ENCODE measurements at regions not wholly inside any gene's neighbourhood (a gene's known extent, or its start where the extent isn't known, plus 50 kb on each side); places are given as distances from the start of the nearest gene placed in this dataset.

DNA sequence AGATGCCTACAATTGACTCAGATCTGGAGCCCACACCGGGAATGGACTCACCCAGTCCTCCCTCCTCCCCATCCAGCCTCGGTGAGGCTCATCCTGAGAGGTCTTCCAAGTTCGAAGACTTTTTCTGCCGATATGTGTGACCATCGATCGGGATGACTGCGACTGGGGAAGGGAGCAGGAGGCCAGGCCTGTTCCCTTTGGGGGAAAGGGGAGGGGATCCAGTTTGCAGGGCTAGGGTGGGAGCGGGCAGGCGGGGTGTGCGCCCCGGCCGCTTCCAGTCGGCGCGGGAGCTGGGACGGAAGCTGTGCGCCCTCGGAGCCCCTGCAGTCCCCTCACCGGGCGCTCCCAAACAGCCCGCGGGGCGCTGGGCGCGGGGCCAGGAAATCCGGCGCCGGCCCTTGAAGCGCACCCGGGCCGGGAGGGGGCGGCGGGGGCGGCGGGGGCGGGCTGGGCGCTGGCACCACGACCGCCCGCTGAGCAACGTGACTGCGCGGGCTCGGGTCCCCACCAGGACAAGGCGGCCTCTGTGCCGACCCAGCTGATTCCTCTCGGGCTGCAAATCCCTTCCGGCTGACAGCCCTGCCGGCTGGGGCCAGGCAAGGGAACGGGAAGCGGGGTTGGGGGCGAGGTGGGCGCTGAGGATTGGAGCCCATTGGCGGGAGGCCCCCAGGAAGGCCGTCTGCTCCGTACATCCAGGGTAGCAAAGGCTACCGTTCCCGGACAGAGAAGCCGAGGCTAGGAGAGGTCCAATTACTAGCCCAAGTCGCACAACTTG is 103.9 kb downstream of the EBNA1BP2 start:
- no peak overlapping the region for H3K27ac ChIP-seq (ENCODE audit: low read depth, low read length)
- H3K9me3 ChIP-seq (ENCODE audit: control insufficient read depth in 1 of 2, insufficient read depth in 1 of 2, low read depth in 1 of 2, low read length in 2 of 2), result no peaks in the 10 kb centered on the region
- no peaks in the 10 kb centered on the region for H3K36me3 ChIP-seq (ENCODE audit: control insufficient read depth in 1 of 2, insufficient read depth in 2 of 2, low read length in 2 of 2)
- intact Hi-C loops (cut with micrococcal nuclease), result no loop called here
- ChIA-PET CTCF (no interaction called here), POLR2A (no interaction called here), RAD21 (ENCODE audit: low non-redundant PET in 1 of 2, low total read pairs in 2 of 2, uncharacterized antibody in 2 of 2, unreplicated experiment in 2 of 2) (no interaction called here)
- ATAC-seq, result no peak
- no peaks in the 10 kb centered on the region for H3K79me2 ChIP-seq (ENCODE audit: insufficient read depth, low read length)
- H3K27me3 ChIP-seq (ENCODE audit: insufficient read depth, low read length), result no peaks in the 10 kb centered on the region
- TF ChIP-seq POLR2AphosphoS5 (IDR thresholded peaks at IDR 0.05; ENCODE audit: low read depth, low read length) (no peak), EZH2phosphoT487 (IDR thresholded peaks at IDR 0.05; ENCODE audit: borderline replicate concordance) (no peak), SP1 (IDR thresholded peaks at IDR 0.05; ENCODE audit: low read depth) (no peak)
- H3K4me1 ChIP-seq (ENCODE audit: control insufficient read depth in 1 of 2, insufficient read depth in 2 of 2, low read length in 2 of 2), result peaks cover 9 to 28% of the 10 kb centered on the region in 2 experiments; a peak in 2 of 4 replicates
- no peaks in the 10 kb centered on the region for H4K20me1 ChIP-seq (ENCODE audit: insufficient read depth)
- no peak overlapping the region for H3K9ac ChIP-seq (ENCODE audit: low read length)
- no peak for DNase-seq (ENCODE audit: low read depth, low spot score)
- no peak overlapping the region for H3K4me3 ChIP-seq (replicated peaks in 1 of 2; ENCODE audit: low read depth in 1 of 2, low read length in 2 of 2)
- BruUV-seq (replicated peaks), result no TSS peak
- H2AFZ ChIP-seq (ENCODE audit: low read depth, low read length, poor library complexity, severe bottlenecking), result no peak overlapping the region
- no peaks in the 10 kb centered on the region for H3K9me2 ChIP-seq (ENCODE audit: insufficient read depth)
- no peak overlapping the region for H3K4me2 ChIP-seq (ENCODE audit: low read length)

GRCh38 chr1:43067233-43067745 is 104.8 kb downstream of the EBNA1BP2 start:
- H3K4me1 ChIP-seq (ENCODE audit: control insufficient read depth in 1 of 2, insufficient read depth in 2 of 2, low read length in 2 of 2), result peaks cover 9 to 25% of the 10 kb centered on the region in 2 experiments; a peak in 2 of 4 replicates
- RAD21 ChIA-PET (ENCODE audit: low non-redundant PET in 1 of 2, low total read pairs in 2 of 2, uncharacterized antibody in 2 of 2, unreplicated experiment in 2 of 2), result no interaction called here
- H3K79me2 ChIP-seq (ENCODE audit: insufficient read depth, low read length), result no peaks in the 10 kb centered on the region
- no peak overlapping the region for H2AFZ ChIP-seq (ENCODE audit: low read depth, low read length, poor library complexity, severe bottlenecking)
- H3K27me3 ChIP-seq (ENCODE audit: insufficient read depth, low read length), result no peaks in the 10 kb centered on the region
- H3K9me2 ChIP-seq (ENCODE audit: insufficient read depth), result no peaks in the 10 kb centered on the region
- DNase-seq (ENCODE audit: low read depth, low spot score) (no peak), ATAC-seq (no peak)
- CTCF ChIA-PET, result no interaction called here
- H3K36me3 ChIP-seq (ENCODE audit: control insufficient read depth in 1 of 2, insufficient read depth in 2 of 2, low read length in 2 of 2), result no peaks in the 10 kb centered on the region
- H4K20me1 ChIP-seq (ENCODE audit: insufficient read depth), result no peaks in the 10 kb centered on the region
- H3K9me3 ChIP-seq (ENCODE audit: control insufficient read depth in 1 of 2, insufficient read depth in 1 of 2, low read depth in 1 of 2, low read length in 2 of 2), result no peaks in the 10 kb centered on the region
- intact Hi-C loops (cut with micrococcal nuclease), result no loop called here
- H3K4me2 ChIP-seq (ENCODE audit: low read length), result no peak overlapping the region
- POLR2A ChIA-PET, result no interaction called here
- H3K27ac ChIP-seq (ENCODE audit: low read depth, low read length), result no peak overlapping the region
- H3K9ac ChIP-seq (ENCODE audit: low read length), result no peak overlapping the region
- TF ChIP-seq JUND (IDR thresholded peaks at IDR 0.05), result no peak
- TF ChIP-seq ZNF274 (IDR thresholded peaks at IDR 0.05; ENCODE audit: low read depth, low read length), result no peak
- TF ChIP-seq, protein P1, sequence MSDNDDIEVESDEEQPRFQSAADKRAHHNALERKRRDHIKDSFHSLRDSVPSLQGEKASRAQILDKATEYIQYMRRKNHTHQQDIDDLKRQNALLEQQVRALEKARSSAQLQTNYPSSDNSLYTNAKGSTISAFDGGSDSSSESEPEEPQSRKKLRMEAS (IDR thresholded peaks at IDR 0.05), result no peak
- TF ChIP-seq ELF1 (IDR thresholded peaks at IDR 0.05; ENCODE audit: borderline replicate concordance, low read depth), result no peak
- no peak for TF ChIP-seq SIN3A (IDR thresholded peaks at IDR 0.05; ENCODE audit: low read depth)
- H3K4me3 ChIP-seq (replicated peaks in 1 of 2; ENCODE audit: low read depth in 1 of 2, low read length in 2 of 2), result no peak overlapping the region
- BruUV-seq (replicated peaks), result no TSS peak

All from HCT116 (cell line).